Muscle of leg (tissue), 3 donors: ENCODE measurements at regions not wholly inside any gene's neighbourhood (a gene's known extent, or its start where the extent isn't known, plus 50 kb on each side); places are given as distances from the start of the nearest gene placed in this dataset.

ENCODE experiments used
- DNase-seq: peaks from one replicate; pipeline ENCODE4 v3.0.0; 2013
- H3K27ac ChIP-seq: one replicate; pipeline ENCODE4 v1.5.1; 2013; ENCODE audit warnings: mild to moderate bottlenecking, low read length, control low read depth
- H3K27me3 ChIP-seq: one replicate; pipeline ENCODE4 v1.6.1; 2013; ENCODE audit warnings: low read length; ENCODE audit not compliant: control insufficient read depth, insufficient read depth
- H3K36me3 ChIP-seq: one replicate; pipeline ENCODE4 v1.6.1; 2013; ENCODE audit warnings: low read length; ENCODE audit not compliant: control insufficient read depth, insufficient read depth
- H3K4me1 ChIP-seq: one replicate; pipeline ENCODE4 v1.6.1; 2013; ENCODE audit warnings: low read length; ENCODE audit not compliant: control insufficient read depth, insufficient read depth
- H3K4me3 ChIP-seq: one replicate; pipeline ENCODE4 v1.5.1; 2013; ENCODE audit warnings: low read length, control low read depth
- H3K9me3 ChIP-seq: replicated peaks from 2 replicates; pipeline ENCODE4 v1.6.1; 2013; ENCODE audit warnings: low read depth, low read length; ENCODE audit not compliant: control insufficient read depth
- WGBS: methylation state at CpG from one replicate; pipeline ENCODE4 v1.1.5; 2013; ENCODE audit warnings: missing lambda C conversion rate; ENCODE audit not compliant: insufficient coverage; 5-methylcytosine and 5-hydroxymethylcytosine counted together

- no peaks in the 10 kb centered on the region for H3K27me3 ChIP-seq
- no CpG with 5 or more reads among the region's 2 CpGs for WGBS
- no peaks in the 10 kb centered on the region for H3K9me3 ChIP-seq
- H3K4me3 ChIP-seq: no peak overlapping the region
- H3K27ac ChIP-seq: no peak overlapping the region
- no peaks in the 10 kb centered on the region for H3K36me3 ChIP-seq
- DNase-seq: no peak
- no peaks in the 10 kb centered on the region for H3K4me1 ChIP-seq
Observed at GRCh38 chr7:84304407-84304806, 109.8 kb upstream of the SEMA3A start.

- Histone ChIP-seq H3K9me3 (no peaks in the 10 kb centered on the region), H3K27me3 (no peaks in the 10 kb centered on the region), H3K4me1 (no peaks in the 10 kb centered on the region), H3K27ac (no peak overlapping the region), H3K4me3 (no peak overlapping the region), H3K36me3 (no peaks in the 10 kb centered on the region)
- 60% methylated on average over 1 of the region's 3 CpGs for WGBS
- DNase-seq: no peak
Observed at GRCh38 chr7:84302949-84303348, 108.4 kb upstream of the SEMA3A start.

DNA sequence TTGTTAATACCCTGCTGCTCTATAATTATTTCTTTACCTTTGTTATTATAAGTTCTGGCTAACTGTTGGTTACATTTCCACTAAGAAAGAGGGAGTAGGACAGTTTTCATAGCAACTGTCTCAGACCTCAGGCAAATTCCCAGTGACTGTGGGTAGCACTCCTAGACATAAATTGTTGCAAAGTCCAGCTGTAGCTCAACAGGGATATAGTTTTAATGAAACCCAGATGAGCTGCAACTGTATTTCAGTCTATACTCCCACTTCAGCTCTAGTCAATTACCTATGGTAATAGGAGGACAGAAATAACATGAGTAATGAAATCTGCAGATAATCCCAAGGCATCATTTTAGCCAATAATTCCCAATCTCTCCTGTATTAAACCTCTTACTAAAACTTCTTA lies 103.0 kb upstream of the SEMA3A start:
- peak; percentile 60 for DNase-seq
- Histone ChIP-seq H3K36me3 (no peaks in the 10 kb centered on the region), H3K27me3 (no peaks in the 10 kb centered on the region), H3K9me3 (no peaks in the 10 kb centered on the region), H3K4me1 (no peaks in the 10 kb centered on the region), H3K4me3 (no peak overlapping the region), H3K27ac (no peak overlapping the region)

- no peaks in the 10 kb centered on the region for H3K4me1 ChIP-seq
- H3K4me3 ChIP-seq: no peak overlapping the region
- H3K9me3 ChIP-seq: no peaks in the 10 kb centered on the region
- peak; percentile 80 for DNase-seq
- peak overlapping the region; percentile 30 for H3K27ac ChIP-seq
- no CpG with 5 or more reads among the region's 1 CpG for WGBS
- H3K27me3 ChIP-seq: no peaks in the 10 kb centered on the region
- H3K36me3 ChIP-seq: no peaks in the 10 kb centered on the region
Observed at GRCh38 chr7:84294847-84295455, 100.4 kb upstream of the SEMA3A start.

DNA sequence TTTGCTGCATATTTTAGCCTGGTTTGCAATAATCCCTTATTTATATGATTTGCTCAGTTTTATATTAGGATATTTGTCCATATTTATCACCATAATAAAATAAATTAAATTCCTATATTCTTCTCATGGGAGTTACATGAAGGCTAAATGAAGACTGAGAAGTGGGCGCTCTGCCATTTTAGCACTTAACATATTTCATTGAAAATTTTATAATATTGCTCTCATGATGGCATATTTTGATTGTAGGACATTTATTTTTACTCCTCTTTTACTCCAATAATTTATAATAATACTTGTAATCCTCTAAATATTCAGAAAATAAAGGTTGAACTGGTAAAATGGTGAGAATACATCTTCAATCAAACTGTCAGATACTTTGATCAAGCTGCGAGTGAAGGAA lies 99.8 kb upstream of the SEMA3A start:
- no peaks in the 10 kb centered on the region for H3K4me1 ChIP-seq
- H3K36me3 ChIP-seq: no peaks in the 10 kb centered on the region
- H3K27me3 ChIP-seq: no peaks in the 10 kb centered on the region
- H3K27ac ChIP-seq: no peak overlapping the region
- no peaks in the 10 kb centered on the region for H3K9me3 ChIP-seq
- WGBS: no CpG with 5 or more reads among the region's 2 CpGs
- DNase-seq: no peak
- H3K4me3 ChIP-seq: no peak overlapping the region

DNA sequence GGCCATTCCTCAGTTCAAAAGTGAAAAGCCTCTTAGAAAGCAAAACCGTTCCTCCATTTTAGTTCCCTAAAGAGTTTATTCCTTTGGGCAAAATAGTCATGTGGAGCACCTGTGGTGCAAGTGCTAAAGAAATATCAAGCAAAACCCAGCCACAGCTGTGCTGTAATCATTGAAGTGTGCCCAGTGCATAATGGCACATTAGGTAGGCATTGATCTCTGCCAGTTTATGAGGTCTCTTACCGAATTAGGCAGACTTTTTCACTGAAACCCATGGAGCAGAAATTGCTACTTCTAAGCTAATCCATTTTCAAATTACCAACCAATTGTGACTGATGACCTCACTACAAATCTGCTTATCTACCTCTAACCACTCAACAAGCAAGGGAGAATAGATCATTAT lies 97.2 kb upstream of the SEMA3A start:
- no peak for DNase-seq
- no peaks in the 10 kb centered on the region for H3K27me3 ChIP-seq
- no peak overlapping the region for H3K27ac ChIP-seq
- H3K4me3 ChIP-seq: no peak overlapping the region
- no peaks in the 10 kb centered on the region for H3K36me3 ChIP-seq
- WGBS: 80% methylated on average over 1 of the region's 2 CpGs
- no peaks in the 10 kb centered on the region for H3K4me1 ChIP-seq
- no peaks in the 10 kb centered on the region for H3K9me3 ChIP-seq

DNA sequence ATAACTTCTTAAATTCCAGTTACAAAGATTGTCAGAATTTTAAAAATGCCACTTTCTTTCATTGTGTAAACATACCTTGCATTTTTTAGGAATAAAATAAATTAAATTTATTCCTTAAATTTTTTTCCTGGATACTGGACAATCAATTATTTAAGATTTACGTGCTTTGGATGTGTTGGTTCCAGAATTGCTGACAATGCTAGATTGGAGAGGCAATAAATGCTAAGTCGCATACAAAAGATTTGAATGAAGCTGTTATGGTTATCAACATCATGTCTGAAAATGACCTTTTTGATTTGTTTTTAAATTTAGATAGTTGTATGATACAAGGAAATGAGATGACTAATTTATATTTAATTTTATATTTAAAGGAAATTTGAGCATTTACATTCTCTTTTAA lies 89.2 kb upstream of the SEMA3A start:
- Histone ChIP-seq H3K36me3 (no peaks in the 10 kb centered on the region), H3K4me3 (no peak overlapping the region), H3K9me3 (no peaks in the 10 kb centered on the region), H3K27ac (no peak overlapping the region), H3K27me3 (no peaks in the 10 kb centered on the region), H3K4me1 (no peaks in the 10 kb centered on the region)
- no peak for DNase-seq
- WGBS: no CpG with 5 or more reads among the region's 2 CpGs

GRCh38 chr7:84281518-84281917 lies 86.9 kb upstream of the SEMA3A start:
- Histone ChIP-seq H3K27me3 (no peaks in the 10 kb centered on the region), H3K4me1 (no peaks in the 10 kb centered on the region), H3K4me3 (no peak overlapping the region), H3K36me3 (no peaks in the 10 kb centered on the region), H3K27ac (no peak overlapping the region), H3K9me3 (no peaks in the 10 kb centered on the region)
- no peak for DNase-seq

DNA sequence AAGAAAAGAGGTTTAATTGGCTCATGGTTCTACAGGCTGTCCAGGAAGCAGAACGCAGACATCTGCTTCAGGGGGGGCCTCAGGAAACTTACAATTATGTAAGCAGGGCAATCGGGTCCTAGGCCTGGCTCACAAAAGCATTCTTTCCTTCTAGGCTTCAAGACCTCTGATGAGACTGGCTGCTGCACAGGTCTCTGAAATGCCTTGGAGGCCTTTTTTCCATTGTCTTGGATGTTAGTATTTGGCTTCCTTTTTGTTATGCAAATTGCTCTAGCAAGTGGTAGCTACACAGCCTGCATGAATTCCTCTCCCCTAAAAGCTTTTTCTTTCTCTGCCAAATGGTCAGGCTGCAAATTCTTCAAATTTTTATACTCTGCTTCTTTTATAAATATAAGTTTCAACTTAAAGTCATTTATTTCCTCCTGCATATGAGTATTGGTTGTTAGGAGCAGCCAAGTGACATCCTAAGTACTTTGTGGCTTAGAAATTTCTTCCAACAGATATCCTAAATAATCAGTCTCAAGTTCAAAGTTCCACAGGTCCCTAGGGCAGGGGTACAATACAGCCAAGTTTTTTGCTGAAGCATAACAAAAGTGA lies 83.1 kb upstream of the SEMA3A start:
- H3K27me3 ChIP-seq: no peaks in the 10 kb centered on the region
- H3K36me3 ChIP-seq: no peaks in the 10 kb centered on the region
- WGBS: 43% methylated on average over 2 of the region's 2 CpGs
- no peak overlapping the region for H3K27ac ChIP-seq
- no peaks in the 10 kb centered on the region for H3K9me3 ChIP-seq
- no peak for DNase-seq
- H3K4me1 ChIP-seq: peaks cover 3% of the 10 kb centered on the region
- no peak overlapping the region for H3K4me3 ChIP-seq

GRCh38 chr7:84274029-84274638 lies 79.5 kb upstream of the SEMA3A start:
- no peak overlapping the region for H3K27ac ChIP-seq
- H3K9me3 ChIP-seq: no peaks in the 10 kb centered on the region
- H3K4me1 ChIP-seq: peaks cover 3% of the 10 kb centered on the region
- H3K27me3 ChIP-seq: no peaks in the 10 kb centered on the region
- no peak for DNase-seq
- no CpG with 5 or more reads among the region's 3 CpGs for WGBS
- H3K4me3 ChIP-seq: no peak overlapping the region
- no peaks in the 10 kb centered on the region for H3K36me3 ChIP-seq
